SK-N-SH treated with all-trans-retinoic acid at 6 μM for 48 hours (cell line): ENCODE measurements at regions not wholly inside any gene's neighbourhood (a gene's known extent, or its start where the extent isn't known, plus 50 kb on each side); places are given as distances from the start of the nearest gene placed in this dataset.

Experiments used
- ESRRG ChIP-seq: fragments of 250-450 bp; sonication (Bioruptor Pico); IDR thresholded peaks from 2 replicates; pipeline ENCODE4 v1.6.1; 2021; ENCODE audit warnings: mild to moderate bottlenecking
- GLIS3 ChIP-seq: fragments of 250-450 bp; sonication (Bioruptor Pico); IDR thresholded peaks from 2 replicates; pipeline ENCODE4 v1.5.0; 2020; ENCODE audit warnings: mild to moderate bottlenecking, moderate library complexity
- ISL1 ChIP-seq: fragments of 250-450 bp; sonication (Bioruptor Pico); IDR thresholded peaks from 2 replicates; pipeline ENCODE4 v2.1.2; 2022; ENCODE audit warnings: mild to moderate bottlenecking, moderate library complexity
- OSR1 ChIP-seq: fragments of 250-450 bp; sonication (Bioruptor Pico); IDR thresholded peaks from 2 replicates; pipeline ENCODE4 v1.8.0; 2022; ENCODE audit warnings: moderate library complexity, mild to moderate bottlenecking, inconsistent platforms
- PPARA ChIP-seq: fragments of 250-450 bp; sonication (Bioruptor Pico); IDR thresholded peaks from 2 replicates; pipeline ENCODE4 v1.5.0; 2020; ENCODE audit warnings: mild to moderate bottlenecking, borderline replicate concordance
- SNAI2 ChIP-seq: fragments of 250-450 bp; sonication (Bioruptor Pico); IDR thresholded peaks from 2 replicates; pipeline ENCODE4 v1.5.0; 2020; ENCODE audit warnings: mild to moderate bottlenecking, moderate library complexity
- TCF4 ChIP-seq: fragments of 250-450 bp; sonication (Bioruptor Pico); IDR thresholded peaks from 2 replicates; pipeline ENCODE4 v1.8.0; 2021; ENCODE audit warnings: mild to moderate bottlenecking, moderate library complexity, borderline replicate concordance
- ZFP3 ChIP-seq: fragments of 250-450 bp; sonication (Bioruptor Pico); IDR thresholded peaks from 2 replicates; pipeline ENCODE4 v1.5.0; 2020; ENCODE audit warnings: mild to moderate bottlenecking, moderate library complexity
- ZFP30 ChIP-seq: fragments of 450-650 bp; formaldehyde crosslinking; IDR thresholded peaks from 2 replicates; pipeline ENCODE4 v1.5.0; 2022; ENCODE audit warnings: mild to moderate bottlenecking, moderate library complexity
- ZNF565 ChIP-seq: fragments of 450-650 bp; formaldehyde crosslinking; conservative IDR thresholded peaks from 2 replicates; pipeline ENCODE4 v1.5.0; 2020; ENCODE audit warnings: low read depth, mild to moderate bottlenecking, moderate library complexity
- ZNF70 ChIP-seq: fragments of 450-650 bp; formaldehyde crosslinking; IDR thresholded peaks from 2 replicates; pipeline ENCODE4 v1.5.0; 2020; ENCODE audit warnings: mild to moderate bottlenecking, moderate library complexity
- TF ChIP-seq, protein P1 (sequence below): fragments of 250-450 bp; sonication (Bioruptor Pico); IDR thresholded peaks from 2 replicates; pipeline ENCODE4 v1.8.0; 2020; ENCODE audit warnings: mild to moderate bottlenecking, moderate library complexity, borderline replicate concordance

- no peak for TF ChIP-seq SNAI2 (CRISPR knock-in tag)
- no peak for TF ChIP-seq TCF4 (CRISPR knock-in tag)
- no peak for TF ChIP-seq PPARA (CRISPR knock-in tag)
- no peak for TF ChIP-seq ZNF565
- TF ChIP-seq ZFP30 (CRISPR knock-in tag): no peak
- TF ChIP-seq, protein P1, sequence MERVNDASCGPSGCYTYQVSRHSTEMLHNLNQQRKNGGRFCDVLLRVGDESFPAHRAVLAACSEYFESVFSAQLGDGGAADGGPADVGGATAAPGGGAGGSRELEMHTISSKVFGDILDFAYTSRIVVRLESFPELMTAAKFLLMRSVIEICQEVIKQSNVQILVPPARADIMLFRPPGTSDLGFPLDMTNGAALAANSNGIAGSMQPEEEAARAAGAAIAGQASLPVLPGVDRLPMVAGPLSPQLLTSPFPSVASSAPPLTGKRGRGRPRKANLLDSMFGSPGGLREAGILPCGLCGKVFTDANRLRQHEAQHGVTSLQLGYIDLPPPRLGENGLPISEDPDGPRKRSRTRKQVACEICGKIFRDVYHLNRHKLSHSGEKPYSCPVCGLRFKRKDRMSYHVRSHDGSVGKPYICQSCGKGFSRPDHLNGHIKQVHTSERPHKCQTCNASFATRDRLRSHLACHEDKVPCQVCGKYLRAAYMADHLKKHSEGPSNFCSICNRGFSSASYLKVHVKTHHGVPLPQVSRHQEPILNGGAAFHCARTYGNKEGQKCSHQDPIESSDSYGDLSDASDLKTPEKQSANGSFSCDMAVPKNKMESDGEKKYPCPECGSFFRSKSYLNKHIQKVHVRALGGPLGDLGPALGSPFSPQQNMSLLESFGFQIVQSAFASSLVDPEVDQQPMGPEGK: no peak
- TF ChIP-seq OSR1: no peak
- no peak for TF ChIP-seq GLIS3 (CRISPR knock-in tag)
- TF ChIP-seq ISL1: no peak
- no peak for TF ChIP-seq ESRRG (CRISPR knock-in tag)
- TF ChIP-seq ZNF70 (CRISPR knock-in tag): no peak
- no peak for TF ChIP-seq ZFP3 (CRISPR knock-in tag)
Observed at GRCh38 chr21:36553406-36553805, 73.5 kb upstream of the CLDN14 start.
